GM12864 (cell line): ENCODE measurements at regions not wholly inside any gene's neighbourhood (a gene's known extent, or its start where the extent isn't known, plus 50 kb on each side); places are given as distances from the start of the nearest gene placed in this dataset.

ENCODE experiments used
- DNase-seq: peaks from one replicate; pipeline ENCODE4 v3.0.0-alpha.2; 2011; ENCODE audit warnings: low read depth
- H3K4me3 ChIP-seq: 2 replicates; pipeline ENCODE4 v1.5.1; 2011; ENCODE audit warnings: mild to moderate bottlenecking, low read depth, low read length, control low read depth
- CTCF ChIP-seq: IDR thresholded peaks from 2 replicates; pipeline ENCODE4 v1.5.1; 2011; ENCODE audit warnings: low read depth, mild to moderate bottlenecking, moderate library complexity, low read length, control low read depth, inconsistent platforms; ENCODE audit errors: missing control alignments

GRCh38 chr12:113688313-113688712 is 216.6 kb upstream of the LHX5 start:
- no peak for TF ChIP-seq CTCF
- H3K4me3 ChIP-seq = no peak overlapping the region
- DNase-seq = no peak

GRCh38 chr12:113684908-113685782 is 213.5 kb upstream of the LHX5 start:
- no peak for TF ChIP-seq CTCF
- DNase-seq = no peak
- H3K4me3 ChIP-seq = no peak overlapping the region

- TF ChIP-seq CTCF = no peak
- DNase-seq = no peak
These were observed 212.6 kb upstream of the LHX5 start for GRCh38 chr12:113684053-113684907.

GRCh38 chr12:113683574-113683973 is 211.9 kb upstream of the LHX5 start:
- no peak for DNase-seq
- no peak for TF ChIP-seq CTCF

More at GRCh38 chr12:113684053-113684907, 212.6 kb upstream of the LHX5 start:
- H3K4me3 ChIP-seq = no peak overlapping the region

GRCh38 chr12:113680868-113681267 is 209.2 kb upstream of the LHX5 start:
- H3K4me3 ChIP-seq = no peak overlapping the region
- TF ChIP-seq CTCF = no peak
- DNase-seq = no peak

More at GRCh38 chr12:113683574-113683973, 211.9 kb upstream of the LHX5 start:
- no peak overlapping the region for H3K4me3 ChIP-seq

- no peak for TF ChIP-seq CTCF
- DNase-seq = no peak
- no peak overlapping the region for H3K4me3 ChIP-seq
These were observed 206.8 kb upstream of the LHX5 start for GRCh38 chr12:113678223-113679119.
